Panc1 (cell line): ENCODE measurements at regions not wholly inside any gene's neighbourhood (a gene's known extent, or its start where the extent isn't known, plus 50 kb on each side); places are given as distances from the start of the nearest gene placed in this dataset.

Experiments used
- CTCF ChIP-seq: fragments of 450-650 bp; IDR thresholded peaks from 2 replicates; pipeline ENCODE4 v1.5.1; 2017; ENCODE audit warnings: mild to moderate bottlenecking
- POLR2AphosphoS5 ChIP-seq: IDR thresholded peaks from 2 replicates; pipeline ENCODE4 v1.6.1; 2012; ENCODE audit warnings: mild to moderate bottlenecking, low read depth, low read length, moderate library complexity
- SIN3A ChIP-seq: IDR thresholded peaks from 2 replicates; pipeline ENCODE4 v1.6.1; 2012; ENCODE audit warnings: low read depth, mild to moderate bottlenecking, low read length, moderate library complexity, borderline replicate concordance; ENCODE audit not compliant: insufficient read depth
- TF ChIP-seq, protein P1 (sequence below), 2 experiments: IDR thresholded peaks; 2 replicates each; pipeline ENCODE4 v1.6.1; 2011 to 2012; ENCODE audit warnings: low read depth in 2 of 2, control low read depth in 1 of 2, low read length in 1 of 2, mild to moderate bottlenecking in 1 of 2, moderate library complexity in 1 of 2; ENCODE audit not compliant: insufficient read depth in 1 of 2

DNA sequence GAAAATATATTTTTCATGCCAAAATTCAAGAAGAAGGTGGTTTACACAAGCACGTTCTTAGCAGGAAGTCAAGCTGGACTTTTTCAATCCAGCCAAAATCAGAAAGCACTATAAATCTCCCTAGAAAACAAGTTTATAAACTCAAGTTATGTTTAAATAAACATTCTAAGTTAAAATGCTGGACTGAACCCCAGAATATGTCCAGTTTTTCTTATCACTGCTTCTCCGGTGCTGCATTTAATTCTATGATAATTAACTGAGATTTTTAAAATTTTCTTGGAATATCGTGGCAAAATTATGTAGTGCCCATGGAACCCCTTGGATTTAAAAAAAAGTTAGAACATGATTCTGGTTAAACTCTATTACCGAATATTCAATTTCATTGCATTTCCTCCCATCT, 218.2 kb upstream of the MDFIC2 start:
- TF ChIP-seq CTCF (no peak), POLR2AphosphoS5 (no peak), SIN3A (no peak)
- TF ChIP-seq, protein P1, sequence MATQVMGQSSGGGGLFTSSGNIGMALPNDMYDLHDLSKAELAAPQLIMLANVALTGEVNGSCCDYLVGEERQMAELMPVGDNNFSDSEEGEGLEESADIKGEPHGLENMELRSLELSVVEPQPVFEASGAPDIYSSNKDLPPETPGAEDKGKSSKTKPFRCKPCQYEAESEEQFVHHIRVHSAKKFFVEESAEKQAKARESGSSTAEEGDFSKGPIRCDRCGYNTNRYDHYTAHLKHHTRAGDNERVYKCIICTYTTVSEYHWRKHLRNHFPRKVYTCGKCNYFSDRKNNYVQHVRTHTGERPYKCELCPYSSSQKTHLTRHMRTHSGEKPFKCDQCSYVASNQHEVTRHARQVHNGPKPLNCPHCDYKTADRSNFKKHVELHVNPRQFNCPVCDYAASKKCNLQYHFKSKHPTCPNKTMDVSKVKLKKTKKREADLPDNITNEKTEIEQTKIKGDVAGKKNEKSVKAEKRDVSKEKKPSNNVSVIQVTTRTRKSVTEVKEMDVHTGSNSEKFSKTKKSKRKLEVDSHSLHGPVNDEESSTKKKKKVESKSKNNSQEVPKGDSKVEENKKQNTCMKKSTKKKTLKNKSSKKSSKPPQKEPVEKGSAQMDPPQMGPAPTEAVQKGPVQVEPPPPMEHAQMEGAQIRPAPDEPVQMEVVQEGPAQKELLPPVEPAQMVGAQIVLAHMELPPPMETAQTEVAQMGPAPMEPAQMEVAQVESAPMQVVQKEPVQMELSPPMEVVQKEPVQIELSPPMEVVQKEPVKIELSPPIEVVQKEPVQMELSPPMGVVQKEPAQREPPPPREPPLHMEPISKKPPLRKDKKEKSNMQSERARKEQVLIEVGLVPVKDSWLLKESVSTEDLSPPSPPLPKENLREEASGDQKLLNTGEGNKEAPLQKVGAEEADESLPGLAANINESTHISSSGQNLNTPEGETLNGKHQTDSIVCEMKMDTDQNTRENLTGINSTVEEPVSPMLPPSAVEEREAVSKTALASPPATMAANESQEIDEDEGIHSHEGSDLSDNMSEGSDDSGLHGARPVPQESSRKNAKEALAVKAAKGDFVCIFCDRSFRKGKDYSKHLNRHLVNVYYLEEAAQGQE (IDR thresholded peaks at IDR 0.05; ENCODE audit: insufficient read depth in 1 of 2, low read depth in 2 of 2, low read length in 1 of 2): no peak
